SK-N-SH (cell line): ENCODE measurements at regions not wholly inside any gene's neighbourhood (a gene's known extent, or its start where the extent isn't known, plus 50 kb on each side); places are given as distances from the start of the nearest gene placed in this dataset.

Experiments
- ELF1 ChIP-seq: IDR thresholded peaks from 2 replicates; pipeline ENCODE4 v1.4.0; 2012
- EP300 ChIP-seq, 2 experiments: IDR thresholded peaks; 2 replicates each; pipeline versions ENCODE4 v1.4.0 to v1.6.1; 2012; ENCODE audit warnings: borderline replicate concordance in 1 of 2, low read depth in 1 of 2, low read length in 1 of 2
- EZH2phosphoT487 ChIP-seq: fragments of 200-600 bp; sonication (generic); IDR thresholded peaks from 2 replicates; pipeline ENCODE4 v1.6.1; 2017; ENCODE audit warnings: low read depth, mixed run types, mild to moderate bottlenecking, antibody characterized with exemption, moderate library complexity, borderline replicate concordance
- NRF1 ChIP-seq: IDR thresholded peaks from 2 replicates; pipeline ENCODE4 v1.6.1; 2012; ENCODE audit warnings: low read depth, mild to moderate bottlenecking, low read length
- POLR2AphosphoS5 ChIP-seq: IDR thresholded peaks from 2 replicates; pipeline ENCODE4 v1.6.1; 2012; ENCODE audit warnings: low read depth, low read length
- SIN3A ChIP-seq: IDR thresholded peaks from 2 replicates; pipeline ENCODE4 v1.6.1; 2012; ENCODE audit warnings: low read depth, mild to moderate bottlenecking, low read length, moderate library complexity, borderline replicate concordance
- TF ChIP-seq, protein P1 (sequence below): fragments of 200-600 bp; sonication (generic); IDR thresholded peaks from 2 replicates; pipeline ENCODE4 v1.6.1; 2017; ENCODE audit warnings: antibody characterized with exemption, mild to moderate bottlenecking, moderate library complexity
- TF ChIP-seq, protein P2 (sequence below): IDR thresholded peaks from 2 replicates; pipeline ENCODE4 v1.6.1; 2012; ENCODE audit warnings: mild to moderate bottlenecking, low read depth, low read length, moderate library complexity

DNA sequence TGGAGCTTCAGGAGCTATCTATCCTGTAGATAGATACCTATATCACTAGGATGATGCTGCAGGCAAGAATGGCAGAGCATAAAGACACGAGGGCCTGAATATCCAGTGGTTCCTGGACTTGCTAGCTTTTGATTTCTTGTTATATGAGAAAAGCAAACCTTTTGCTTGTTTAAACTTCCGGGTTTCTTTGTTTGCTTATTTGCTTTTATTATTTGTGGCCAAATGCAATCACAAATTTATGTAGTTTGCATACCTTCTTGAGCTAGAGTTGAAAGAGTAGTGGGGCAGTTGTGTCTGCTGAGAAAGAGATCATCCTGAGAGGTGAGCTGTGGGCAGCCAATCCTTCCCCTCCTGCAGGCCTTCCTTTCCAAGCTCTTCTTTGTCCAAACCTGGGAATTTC, 245.7 kb downstream of the AR start:
- TF ChIP-seq NRF1, result no peak
- TF ChIP-seq ELF1, result no peak
- TF ChIP-seq, protein P1, sequence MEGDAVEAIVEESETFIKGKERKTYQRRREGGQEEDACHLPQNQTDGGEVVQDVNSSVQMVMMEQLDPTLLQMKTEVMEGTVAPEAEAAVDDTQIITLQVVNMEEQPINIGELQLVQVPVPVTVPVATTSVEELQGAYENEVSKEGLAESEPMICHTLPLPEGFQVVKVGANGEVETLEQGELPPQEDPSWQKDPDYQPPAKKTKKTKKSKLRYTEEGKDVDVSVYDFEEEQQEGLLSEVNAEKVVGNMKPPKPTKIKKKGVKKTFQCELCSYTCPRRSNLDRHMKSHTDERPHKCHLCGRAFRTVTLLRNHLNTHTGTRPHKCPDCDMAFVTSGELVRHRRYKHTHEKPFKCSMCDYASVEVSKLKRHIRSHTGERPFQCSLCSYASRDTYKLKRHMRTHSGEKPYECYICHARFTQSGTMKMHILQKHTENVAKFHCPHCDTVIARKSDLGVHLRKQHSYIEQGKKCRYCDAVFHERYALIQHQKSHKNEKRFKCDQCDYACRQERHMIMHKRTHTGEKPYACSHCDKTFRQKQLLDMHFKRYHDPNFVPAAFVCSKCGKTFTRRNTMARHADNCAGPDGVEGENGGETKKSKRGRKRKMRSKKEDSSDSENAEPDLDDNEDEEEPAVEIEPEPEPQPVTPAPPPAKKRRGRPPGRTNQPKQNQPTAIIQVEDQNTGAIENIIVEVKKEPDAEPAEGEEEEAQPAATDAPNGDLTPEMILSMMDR, result no peak
- TF ChIP-seq, protein P2, sequence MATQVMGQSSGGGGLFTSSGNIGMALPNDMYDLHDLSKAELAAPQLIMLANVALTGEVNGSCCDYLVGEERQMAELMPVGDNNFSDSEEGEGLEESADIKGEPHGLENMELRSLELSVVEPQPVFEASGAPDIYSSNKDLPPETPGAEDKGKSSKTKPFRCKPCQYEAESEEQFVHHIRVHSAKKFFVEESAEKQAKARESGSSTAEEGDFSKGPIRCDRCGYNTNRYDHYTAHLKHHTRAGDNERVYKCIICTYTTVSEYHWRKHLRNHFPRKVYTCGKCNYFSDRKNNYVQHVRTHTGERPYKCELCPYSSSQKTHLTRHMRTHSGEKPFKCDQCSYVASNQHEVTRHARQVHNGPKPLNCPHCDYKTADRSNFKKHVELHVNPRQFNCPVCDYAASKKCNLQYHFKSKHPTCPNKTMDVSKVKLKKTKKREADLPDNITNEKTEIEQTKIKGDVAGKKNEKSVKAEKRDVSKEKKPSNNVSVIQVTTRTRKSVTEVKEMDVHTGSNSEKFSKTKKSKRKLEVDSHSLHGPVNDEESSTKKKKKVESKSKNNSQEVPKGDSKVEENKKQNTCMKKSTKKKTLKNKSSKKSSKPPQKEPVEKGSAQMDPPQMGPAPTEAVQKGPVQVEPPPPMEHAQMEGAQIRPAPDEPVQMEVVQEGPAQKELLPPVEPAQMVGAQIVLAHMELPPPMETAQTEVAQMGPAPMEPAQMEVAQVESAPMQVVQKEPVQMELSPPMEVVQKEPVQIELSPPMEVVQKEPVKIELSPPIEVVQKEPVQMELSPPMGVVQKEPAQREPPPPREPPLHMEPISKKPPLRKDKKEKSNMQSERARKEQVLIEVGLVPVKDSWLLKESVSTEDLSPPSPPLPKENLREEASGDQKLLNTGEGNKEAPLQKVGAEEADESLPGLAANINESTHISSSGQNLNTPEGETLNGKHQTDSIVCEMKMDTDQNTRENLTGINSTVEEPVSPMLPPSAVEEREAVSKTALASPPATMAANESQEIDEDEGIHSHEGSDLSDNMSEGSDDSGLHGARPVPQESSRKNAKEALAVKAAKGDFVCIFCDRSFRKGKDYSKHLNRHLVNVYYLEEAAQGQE, result no peak
- no peak for TF ChIP-seq SIN3A
- no peak for TF ChIP-seq EZH2phosphoT487
- TF ChIP-seq EP300 (IDR thresholded peaks at IDR 0.05; ENCODE audit: borderline replicate concordance in 1 of 2, low read depth in 1 of 2, low read length in 1 of 2), result no peak
- TF ChIP-seq POLR2AphosphoS5, result no peak
